ENCODE measurements at regions not wholly inside any gene's neighbourhood (a gene's known extent, or its start where the extent isn't known, plus 50 kb on each side); places are given as distances from the start of the nearest gene placed in this dataset.

GRCh38 chr4:147370881-147371280 is 110.0 kb upstream of the EDNRA start:
- no peak for TF ChIP-seq CTCF (IDR thresholded peaks at IDR 0.05; ENCODE audit: insufficient read depth, low read length, poor library complexity, severe bottlenecking)
- no peak for TF ChIP-seq EZH2phosphoT487 (conservative IDR thresholded peaks at IDR 0.05; ENCODE audit: low read length)

All from SU-DHL-6 (cell line).